HUDEP-2 (cell line): ENCODE measurements at regions not wholly inside any gene's neighbourhood (a gene's known extent, or its start where the extent isn't known, plus 50 kb on each side); places are given as distances from the start of the nearest gene placed in this dataset.
"Not testable (repeated sequence)": the region's sequence is repeated elsewhere in the genome, so short reads cannot be mapped to it uniquely, and the experiment has no call there.

ENCODE experiments used
- DNase-seq, 76 experiments: peaks; one replicate each; lab custom pipeline; 2025; ENCODE audit not compliant: unreplicated experiment in 76 of 76; lab: John Stamatoyannopoulos, UW

GRCh38 chr18:68387246-68387645 is 327.7 kb downstream of the TMX3 start:
- no peak for DNase-seq

- not testable (repeated sequence) for DNase-seq
Measured at GRCh38 chr18:68383979-68384378, 330.9 kb downstream of the TMX3 start.

- no peak for DNase-seq
Measured at GRCh38 chr18:68376926-68377325, 338.0 kb downstream of the TMX3 start.

GRCh38 chr18:68362907-68363306 is 352.0 kb downstream of the TMX3 start:
- DNase-seq, result no peak

- DNase-seq, result no peak
Measured at GRCh38 chr18:68355637-68356036, 359.3 kb downstream of the TMX3 start.

GRCh38 chr18:68354176-68354575 is 360.7 kb downstream of the TMX3 start:
- DNase-seq, result no peak

GRCh38 chr18:68342039-68342659 is 372.8 kb downstream of the TMX3 start:
- no peak for DNase-seq

- DNase-seq, result no peak
Measured at GRCh38 chr18:68340606-68341005, 374.3 kb downstream of the TMX3 start.

GRCh38 chr18:68330658-68331057 is 384.2 kb downstream of the TMX3 start:
- DNase-seq, result no peak

- DNase-seq, result no peak
Measured at GRCh38 chr18:68323921-68324320, 391.0 kb downstream of the TMX3 start.

- no peak for DNase-seq
Measured at GRCh38 chr18:68316636-68317035, 398.3 kb downstream of the TMX3 start.

GRCh38 chr18:68314403-68314802 is 400.5 kb downstream of the TMX3 start:
- DNase-seq, result no peak

- no peak for DNase-seq
Measured at GRCh38 chr18:68301441-68301840, 413.5 kb downstream of the TMX3 start.

GRCh38 chr18:68299906-68300305 is 415.0 kb downstream of the TMX3 start:
- DNase-seq, result peak in 1 of 76 experiments; percentile 0

- no peak for DNase-seq
Measured at GRCh38 chr18:68298330-68298729, 416.6 kb downstream of the TMX3 start.

GRCh38 chr18:68288408-68288807 is 426.5 kb downstream of the TMX3 start:
- DNase-seq, result no peak

- DNase-seq, result no peak
Measured at GRCh38 chr18:68284236-68284780, 430.6 kb downstream of the TMX3 start.

GRCh38 chr18:68283834-68284233 is 431.1 kb downstream of the TMX3 start:
- no peak for DNase-seq

GRCh38 chr18:68282232-68282631 is 432.7 kb downstream of the TMX3 start:
- DNase-seq, result no peak

- no peak for DNase-seq
Measured at GRCh38 chr18:68275616-68276015, 439.3 kb downstream of the TMX3 start.

- no peak for DNase-seq
Measured at GRCh38 chr18:68270017-68270416, 444.9 kb downstream of the TMX3 start.

GRCh38 chr18:68267583-68267982 is 447.3 kb downstream of the TMX3 start:
- DNase-seq, result no peak

GRCh38 chr18:68263481-68263880 is 451.4 kb downstream of the TMX3 start:
- DNase-seq, result no peak
